Psoas muscle (tissue), 7 donors: ENCODE measurements at regions not wholly inside any gene's neighbourhood (a gene's known extent, or its start where the extent isn't known, plus 50 kb on each side); places are given as distances from the start of the nearest gene placed in this dataset.
"Not testable (repeated sequence)": the region's sequence is repeated elsewhere in the genome, so short reads cannot be mapped to it uniquely, and the experiment has no call there.

ENCODE experiments used
- ATAC-seq, 4 donors: fragments of 200-7000 bp; cut with Tn5 transposase; one replicate each; pipeline ENCODE4 v1.9.1; 2020; ENCODE audit warnings: moderate library complexity in 3 of 4, mild to moderate bottlenecking in 2 of 4
- DNase-seq, 2 donors: peaks; one replicate each; pipeline ENCODE4 v3.0.0-alpha.2; 2020
- H3K27ac ChIP-seq: fragments of 200-600 bp; one replicate; pipeline ENCODE4 v1.8.0; 2022
- H3K27me3 ChIP-seq, 3 donors: fragments of 200-600 bp in 1 of 3; one replicate each; pipeline versions ENCODE4 v1.6.1 to v1.8.0; 2013 to 2022; ENCODE audit warnings: low read length in 2 of 3, mild to moderate bottlenecking in 2 of 3, moderate library complexity in 1 of 3; ENCODE audit not compliant: insufficient read depth in 3 of 3
- H3K36me3 ChIP-seq, 2 donors: fragments of 200-600 bp in 1 of 2; one replicate each; pipeline versions ENCODE4 v1.6.1 to v1.8.0; 2013 to 2022; ENCODE audit warnings: low read depth in 1 of 2, mild to moderate bottlenecking in 1 of 2, moderate library complexity in 1 of 2; ENCODE audit not compliant: insufficient read depth in 1 of 2
- H3K4me1 ChIP-seq: fragments of 200-600 bp; one replicate; pipeline ENCODE4 v1.8.0; 2022
- H3K4me3 ChIP-seq: fragments of 200-600 bp; one replicate; pipeline ENCODE4 v1.8.0; 2022; ENCODE audit warnings: mild to moderate bottlenecking
- H3K9me3 ChIP-seq: fragments of 200-600 bp; one replicate; pipeline ENCODE4 v1.8.0; 2022
- WGBS, 3 donors: extraction: QIAGEN DNeasy Blood & Tissue Kit; methylation state at CpG; one replicate each; pipeline versions ENCODE4 v1.1.6 to v1.1.7; 2013; 5-methylcytosine and 5-hydroxymethylcytosine counted together
- intact Hi-C, 2 donors: fragments of 100-400 bp; cut with DNase I; formaldehyde crosslinking; loops; one replicate each; pipeline versions ENCODE4 v1.11.0 to v1.14.2; 2022
- donor health status: healthy with polysubstance abuse.
- donor health status: DM: no; HTN: no; CAD: no; lungs with moderate emphysema.
- donor health status: Bipolar disorder and iron deficiency.
- donor health status: healthy.
- donor health status: DM: yes; HTN: yes; CAD: no.
- donor health status: DM: no; HTN: no; CAD: no.
- donor health status: DM: yes; HTN: yes; CAD: no.

GRCh38 chr9:63812822-63813221, 1472.2 kb downstream of the FOXD4L5 start:
- H3K27ac ChIP-seq, H3K4me1 ChIP-seq, intact Hi-C loops, H3K4me3 ChIP-seq, H3K9me3 ChIP-seq, H3K36me3 ChIP-seq, ATAC-seq, H3K27me3 ChIP-seq: not testable (repeated sequence)
- DNase-seq, result peak in 1 of 2 donors; percentile 45
- 45 to 66% (median 58%) methylated on average over 22 to 34 of the region's 34 CpGs for WGBS, 3 donors

GRCh38 chr9:63804205-63804604, 1480.8 kb downstream of the FOXD4L5 start:
- H3K9me3 ChIP-seq, H3K27me3 ChIP-seq, H3K36me3 ChIP-seq, H3K4me3 ChIP-seq, H3K4me1 ChIP-seq, H3K27ac ChIP-seq, intact Hi-C loops, ATAC-seq, DNase-seq: not testable (repeated sequence)
- 51 to 62% (median 61%) methylated on average over 5 of the region's 5 CpGs for WGBS, 3 donors

- WGBS, 3 donors, result 52 to 59% (median 55%) methylated on average over 8 of the region's 8 CpGs
- H3K27me3 ChIP-seq, H3K4me1 ChIP-seq, H3K36me3 ChIP-seq, intact Hi-C loops, H3K27ac ChIP-seq, H3K4me3 ChIP-seq, H3K9me3 ChIP-seq, DNase-seq: not testable (repeated sequence)
- peak in 1 of 4 donors; percentile 34 for ATAC-seq
These were observed 1490.8 kb downstream of the FOXD4L5 start for GRCh38 chr9:63794081-63794685.

- 25 to 29% (median 26%) methylated on average over 3 of the region's 3 CpGs for WGBS, 3 donors
These were observed 1497.6 kb downstream of the FOXD4L5 start for GRCh38 chr9:63787454-63787853.

GRCh38 chr9:63785059-63785458, 1500.0 kb downstream of the FOXD4L5 start:
- intact Hi-C loops, H3K27ac ChIP-seq, DNase-seq, ATAC-seq, H3K27me3 ChIP-seq, H3K4me3 ChIP-seq, H3K9me3 ChIP-seq, H3K36me3 ChIP-seq, H3K4me1 ChIP-seq: not testable (repeated sequence)
- whole genome bisulfite sequencing, 3 donors, result 78 to 83% (median 81%) methylated on average over 15 of the region's 15 CpGs

More at GRCh38 chr9:63787454-63787853, 1497.6 kb downstream of the FOXD4L5 start:
- H3K9me3 ChIP-seq, H3K4me3 ChIP-seq, ATAC-seq, intact Hi-C loops, H3K27me3 ChIP-seq, H3K36me3 ChIP-seq, DNase-seq, H3K27ac ChIP-seq, H3K4me1 ChIP-seq: not testable (repeated sequence)

GRCh38 chr9:63784421-63784820, 1500.6 kb downstream of the FOXD4L5 start:
- H3K4me3 ChIP-seq, ATAC-seq, intact Hi-C loops, H3K4me1 ChIP-seq, H3K27me3 ChIP-seq, H3K9me3 ChIP-seq, DNase-seq, H3K36me3 ChIP-seq, H3K27ac ChIP-seq: not testable (repeated sequence)
- 56 to 66% (median 59%) methylated on average over 20 to 21 of the region's 21 CpGs for WGBS, 3 donors

- H3K4me3 ChIP-seq, H3K4me1 ChIP-seq, H3K9me3 ChIP-seq, ATAC-seq, H3K27ac ChIP-seq, intact Hi-C loops, DNase-seq, H3K27me3 ChIP-seq, H3K36me3 ChIP-seq: not testable (repeated sequence)
- WGBS, 3 donors, result 43 to 62% (median 59%) methylated on average over 18 to 30 of the region's 33 CpGs
These were observed 1503.1 kb downstream of the FOXD4L5 start for GRCh38 chr9:63781817-63782439.

GRCh38 chr9:63781390-63781789, 1503.6 kb downstream of the FOXD4L5 start:
- ATAC-seq, H3K27me3 ChIP-seq, DNase-seq, H3K4me1 ChIP-seq, H3K27ac ChIP-seq, H3K4me3 ChIP-seq, H3K9me3 ChIP-seq, H3K36me3 ChIP-seq, intact Hi-C loops: not testable (repeated sequence)
- 40 to 43% (median 41%) methylated on average over 33 to 35 of the region's 35 CpGs for WGBS, 3 donors

GRCh38 chr9:63776220-63776619, 1508.8 kb downstream of the FOXD4L5 start:
- H3K27me3 ChIP-seq, DNase-seq, H3K9me3 ChIP-seq, H3K36me3 ChIP-seq, H3K27ac ChIP-seq, H3K4me3 ChIP-seq, H3K4me1 ChIP-seq, intact Hi-C loops: not testable (repeated sequence)
- 68 to 90% (median 87%) methylated on average over 3 of the region's 7 CpGs for WGBS, 3 donors
- peak in 2 of 4 donors; percentile 13 to 23 for ATAC-seq

GRCh38 chr9:63775092-63775426, 1510.0 kb downstream of the FOXD4L5 start:
- ATAC-seq, H3K9me3 ChIP-seq, intact Hi-C loops, H3K4me1 ChIP-seq, H3K27ac ChIP-seq, H3K27me3 ChIP-seq, H3K36me3 ChIP-seq, H3K4me3 ChIP-seq, DNase-seq: not testable (repeated sequence)
- WGBS, 3 donors, result 83 to 87% (median 84%) methylated on average over 14 of the region's 14 CpGs

- H3K4me1 ChIP-seq, H3K27ac ChIP-seq, intact Hi-C loops, H3K9me3 ChIP-seq, ATAC-seq, H3K4me3 ChIP-seq, H3K27me3 ChIP-seq, DNase-seq, H3K36me3 ChIP-seq: not testable (repeated sequence)
- 85 to 90% (median 90%) methylated on average over 10 to 14 of the region's 15 CpGs for WGBS, 3 donors
These were observed 1510.5 kb downstream of the FOXD4L5 start for GRCh38 chr9:63774369-63775091.
